ENCODE measurements at regions not wholly inside any gene's neighbourhood (a gene's known extent, or its start where the extent isn't known, plus 50 kb on each side); places are given as distances from the start of the nearest gene placed in this dataset.
A peak's percentile ranks its signal among the peaks of the same experiment; 100 is the strongest.

DNA sequence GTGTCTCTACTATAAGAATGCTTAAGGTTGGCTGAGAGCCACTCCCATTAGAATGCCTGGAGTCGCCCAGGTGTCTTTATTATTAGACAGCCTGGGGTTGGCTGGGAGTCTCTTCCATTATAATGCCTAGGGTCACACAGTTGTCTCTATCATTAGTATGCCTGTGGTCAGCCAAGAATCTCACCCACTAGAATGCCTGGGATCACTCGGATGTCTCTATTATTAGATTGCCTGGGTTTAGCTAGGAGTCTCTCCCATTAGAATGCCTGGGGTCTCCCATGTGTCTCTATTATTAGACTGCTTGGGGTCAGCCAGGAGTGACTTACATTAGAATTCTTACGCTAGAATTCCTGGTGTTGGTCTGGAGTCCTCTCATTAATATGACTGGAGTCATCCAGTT is 2255.3 kb downstream of the TP53TG3F start:
- no peaks in the 10 kb centered on the region for H3K36me3 ChIP-seq
- DNase-seq = no peak
- intact Hi-C loops (cut with micrococcal nuclease) = no loop called here
- H3K27me3 ChIP-seq (ENCODE audit: low read depth) = no peaks in the 10 kb centered on the region
- peak overlapping the region; percentile 80 for H3K27ac ChIP-seq (replicated peaks)
- H3K4me1 ChIP-seq = peaks cover 37% of the 10 kb centered on the region
- H3K4me3 ChIP-seq = no peak overlapping the region
- peaks cover 42% of the 10 kb centered on the region for H3K9me3 ChIP-seq (replicated peaks)
- TF ChIP-seq CTCF (IDR thresholded peaks at IDR 0.05; ENCODE audit: borderline replicate concordance) = no peak

GRCh38 chr16:35724551-35724950 is 2265.1 kb downstream of the TP53TG3F start:
- intact Hi-C loops (cut with micrococcal nuclease) = no loop called here
- H3K36me3 ChIP-seq = no peaks in the 10 kb centered on the region
- no peak overlapping the region for H3K4me3 ChIP-seq
- H3K27me3 ChIP-seq (ENCODE audit: low read depth) = no peaks in the 10 kb centered on the region
- H3K9me3 ChIP-seq (replicated peaks) = peaks cover 25% of the 10 kb centered on the region
- no peak for DNase-seq
- TF ChIP-seq CTCF (IDR thresholded peaks at IDR 0.05; ENCODE audit: borderline replicate concordance) = no peak
- peaks cover 31% of the 10 kb centered on the region for H3K4me1 ChIP-seq
- no peak overlapping the region for H3K27ac ChIP-seq (replicated peaks)

- no peaks in the 10 kb centered on the region for H3K27me3 ChIP-seq (ENCODE audit: low read depth)
- TF ChIP-seq CTCF (IDR thresholded peaks at IDR 0.05; ENCODE audit: borderline replicate concordance) = no peak
- H3K9me3 ChIP-seq (replicated peaks) = peaks cover 25% of the 10 kb centered on the region
- intact Hi-C loops (cut with micrococcal nuclease) = no loop called here
- no peak overlapping the region for H3K27ac ChIP-seq (replicated peaks)
- no peak overlapping the region for H3K4me3 ChIP-seq
- no peaks in the 10 kb centered on the region for H3K36me3 ChIP-seq
- H3K4me1 ChIP-seq = peaks cover 31% of the 10 kb centered on the region
- DNase-seq = no peak
These were observed 2266.5 kb downstream of the TP53TG3F start for GRCh38 chr16:35725949-35726348.

GRCh38 chr16:35730251-35730650 is 2270.8 kb downstream of the TP53TG3F start:
- Histone ChIP-seq H3K9me3 (replicated peaks) (no peaks in the 10 kb centered on the region), H3K4me3 (no peak overlapping the region), H3K36me3 (no peaks in the 10 kb centered on the region), H3K4me1 (peaks cover 23% of the 10 kb centered on the region), H3K27ac (replicated peaks) (no peak overlapping the region), H3K27me3 (ENCODE audit: low read depth) (no peaks in the 10 kb centered on the region)
- TF ChIP-seq CTCF (IDR thresholded peaks at IDR 0.05; ENCODE audit: borderline replicate concordance) = no peak
- DNase-seq = no peak
- intact Hi-C loops (cut with micrococcal nuclease) = no loop called here

DNA sequence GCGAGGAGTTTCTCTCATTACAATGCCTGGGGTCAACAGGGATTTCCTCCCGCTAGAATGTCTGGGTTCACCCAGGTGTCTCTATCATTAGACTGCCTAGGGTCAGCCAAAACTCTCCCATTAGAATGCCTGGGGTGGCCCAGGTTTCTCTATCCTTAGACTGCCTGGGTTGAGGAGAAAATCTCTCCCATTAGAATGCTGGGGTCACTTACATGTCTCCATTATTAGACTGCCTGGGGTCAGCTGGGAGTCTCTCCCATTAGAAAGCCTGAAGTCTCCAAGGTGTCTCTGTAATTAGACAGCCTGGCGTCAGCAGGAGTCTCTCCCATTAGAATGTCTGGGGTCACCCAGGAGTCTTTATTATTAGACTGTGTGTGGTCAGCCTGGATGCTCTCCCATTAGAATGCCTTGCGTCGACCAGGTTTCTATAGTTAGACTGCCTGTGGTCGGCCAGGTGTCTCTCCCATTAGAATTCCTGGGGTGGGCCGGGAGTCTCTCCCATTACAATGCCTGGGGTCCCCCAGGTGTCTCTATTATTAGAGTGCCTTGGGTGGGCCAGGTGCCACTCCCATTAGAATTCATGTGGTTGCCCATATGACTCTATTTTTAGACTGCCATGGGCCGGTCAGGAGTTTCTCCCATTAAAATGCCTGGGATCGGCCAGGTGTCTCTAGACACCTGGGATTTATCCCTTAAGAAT is 2272.1 kb downstream of the TP53TG3F start:
- no peak overlapping the region for H3K27ac ChIP-seq (replicated peaks)
- no peak for DNase-seq
- no peak overlapping the region for H3K4me3 ChIP-seq
- H3K4me1 ChIP-seq = peaks cover 12% of the 10 kb centered on the region
- H3K9me3 ChIP-seq (replicated peaks) = no peaks in the 10 kb centered on the region
- TF ChIP-seq CTCF (IDR thresholded peaks at IDR 0.05; ENCODE audit: borderline replicate concordance) = no peak
- no peaks in the 10 kb centered on the region for H3K27me3 ChIP-seq (ENCODE audit: low read depth)
- no peaks in the 10 kb centered on the region for H3K36me3 ChIP-seq
- intact Hi-C loops (cut with micrococcal nuclease) = no loop called here
